Anterior cingulate cortex (tissue), 58 donors: ENCODE measurements at regions not wholly inside any gene's neighbourhood (a gene's known extent, or its start where the extent isn't known, plus 50 kb on each side); places are given as distances from the start of the nearest gene placed in this dataset.

ENCODE experiments used
- DNase-seq, 58 donors: peaks; one replicate each; lab custom pipeline; 2025; lab: John Stamatoyannopoulos, UW

GRCh38 chr12:84807249-84807648 is 105.3 kb downstream of the SLC6A15 start:
- no peak for DNase-seq

GRCh38 chr12:84805474-84805858 is 107.1 kb downstream of the SLC6A15 start:
- DNase-seq, result no peak

GRCh38 chr12:84804691-84805473 is 107.7 kb downstream of the SLC6A15 start:
- DNase-seq, result no peak

GRCh38 chr12:84803661-84804060 is 108.9 kb downstream of the SLC6A15 start:
- no peak for DNase-seq

- no peak for DNase-seq
Measured at GRCh38 chr12:84802161-84802560, 110.4 kb downstream of the SLC6A15 start.

GRCh38 chr12:84793558-84794367 is 118.8 kb downstream of the SLC6A15 start:
- no peak for DNase-seq

- no peak for DNase-seq
Measured at GRCh38 chr12:84791444-84791843, 121.2 kb downstream of the SLC6A15 start.

- DNase-seq, result no peak
Measured at GRCh38 chr12:84789184-84789583, 123.4 kb downstream of the SLC6A15 start.

GRCh38 chr12:84787253-84787652 is 125.3 kb downstream of the SLC6A15 start:
- DNase-seq, result no peak

- no peak for DNase-seq
Measured at GRCh38 chr12:84786622-84787021, 126.0 kb downstream of the SLC6A15 start.

GRCh38 chr12:84785951-84786350 is 126.6 kb downstream of the SLC6A15 start:
- no peak for DNase-seq

- DNase-seq, result no peak
Measured at GRCh38 chr12:84785281-84785680, 127.3 kb downstream of the SLC6A15 start.

GRCh38 chr12:84779169-84779568 is 133.4 kb downstream of the SLC6A15 start:
- no peak for DNase-seq

GRCh38 chr12:84772281-84772680 is 140.3 kb downstream of the SLC6A15 start:
- no peak for DNase-seq

- DNase-seq, result no peak
Measured at GRCh38 chr12:84767079-84767478, 145.5 kb downstream of the SLC6A15 start.

- DNase-seq, result no peak
Measured at GRCh38 chr12:84766375-84766774, 146.2 kb downstream of the SLC6A15 start.

- DNase-seq, result no peak
Measured at GRCh38 chr12:84764001-84764400, 148.6 kb downstream of the SLC6A15 start.

- no peak for DNase-seq
Measured at GRCh38 chr12:84763107-84763506, 149.5 kb downstream of the SLC6A15 start.

- DNase-seq, result no peak
Measured at GRCh38 chr12:84760091-84760865, 152.3 kb downstream of the SLC6A15 start.

- no peak for DNase-seq
Measured at GRCh38 chr12:84757978-84758377, 154.6 kb downstream of the SLC6A15 start.

- DNase-seq, result no peak
Measured at GRCh38 chr12:84756961-84757360, 155.6 kb downstream of the SLC6A15 start.
